GM23248 (cell line): ENCODE measurements at regions not wholly inside any gene's neighbourhood (a gene's known extent, or its start where the extent isn't known, plus 50 kb on each side); places are given as distances from the start of the nearest gene placed in this dataset.
"Not testable (repeated sequence)": the region's sequence is repeated elsewhere in the genome, so short reads cannot be mapped to it uniquely, and the experiment has no call there.

Experiments used
- DNase-seq: peaks from one replicate; pipeline ENCODE4 v3.0.0-alpha.2; 2015
- H2AFZ ChIP-seq: fragments of 200-600 bp; sonication (generic); 2 replicates; pipeline ENCODE4 v1.6.1; 2016; ENCODE audit warnings: antibody characterized with exemption
- H3F3A ChIP-seq: fragments of 200-600 bp; sonication (generic); 2 replicates; pipeline ENCODE4 v1.6.1; 2016; ENCODE audit warnings: mild to moderate bottlenecking, antibody characterized with exemption, mixed run types; ENCODE audit not compliant: insufficient read depth
- H3K27ac ChIP-seq: fragments of 200-600 bp; sonication (generic); 2 replicates; pipeline ENCODE4 v1.5.1; 2016; ENCODE audit warnings: mild to moderate bottlenecking
- H3K27me3 ChIP-seq: fragments of 200-600 bp; sonication (generic); replicated peaks from 2 replicates; pipeline ENCODE4 v1.6.1; 2016; ENCODE audit warnings: mild to moderate bottlenecking; ENCODE audit not compliant: insufficient read depth
- H3K36me3 ChIP-seq: fragments of 200-600 bp; sonication (generic); 2 replicates; pipeline ENCODE4 v1.6.1; 2016; ENCODE audit warnings: low read depth, mild to moderate bottlenecking
- H3K4me1 ChIP-seq: fragments of 200-600 bp; sonication (generic); 2 replicates; pipeline ENCODE4 v1.6.1; 2016; ENCODE audit warnings: mild to moderate bottlenecking; ENCODE audit not compliant: insufficient read depth
- H3K4me2 ChIP-seq: fragments of 200-600 bp; sonication (generic); one replicate; pipeline ENCODE4 v1.6.1; 2016; ENCODE audit warnings: mild to moderate bottlenecking; ENCODE audit not compliant: unreplicated experiment
- H3K4me3 ChIP-seq: fragments of 200-600 bp; sonication (generic); 2 replicates; pipeline ENCODE4 v1.5.1; 2016; ENCODE audit warnings: mild to moderate bottlenecking
- H3K79me2 ChIP-seq: fragments of 200-600 bp; sonication (generic); 2 replicates; pipeline ENCODE4 v1.6.1; 2016; ENCODE audit warnings: mild to moderate bottlenecking; ENCODE audit not compliant: insufficient read depth
- H3K9ac ChIP-seq: fragments of 200-600 bp; sonication (generic); 2 replicates; pipeline ENCODE4 v1.6.1; 2016; ENCODE audit warnings: mild to moderate bottlenecking
- H3K9me2 ChIP-seq: fragments of 200-600 bp; sonication (generic); 2 replicates; pipeline ENCODE4 v1.6.1; 2016; ENCODE audit warnings: mixed run types, mild to moderate bottlenecking, moderate library complexity; ENCODE audit not compliant: insufficient read depth
- H3K9me3 ChIP-seq: fragments of 200-600 bp; sonication (generic); one replicate; pipeline ENCODE4 v1.6.1; 2017; ENCODE audit warnings: low read depth
- H4K20me1 ChIP-seq: fragments of 200-600 bp; sonication (generic); 2 replicates; pipeline ENCODE4 v1.6.0; 2016; ENCODE audit not compliant: insufficient read depth
- EZH2 ChIP-seq: fragments of 200-600 bp; sonication (generic); IDR thresholded peaks from 2 replicates; pipeline ENCODE4 v1.6.1; 2018; ENCODE audit warnings: antibody characterized with exemption, mild to moderate bottlenecking; ENCODE audit not compliant: insufficient read depth, poor library complexity, severe bottlenecking
- EZH2phosphoT487 ChIP-seq: fragments of 200-600 bp; sonication (generic); IDR thresholded peaks from 2 replicates; pipeline ENCODE4 v1.6.1; 2018; ENCODE audit warnings: antibody characterized with exemption, moderate library complexity, mild to moderate bottlenecking, low read depth; ENCODE audit not compliant: insufficient read depth
- WGBS, 2 experiments: methylation state at CpG; one replicate each; pipeline ENCODE4 v1.1.6; 2015 to 2017; ENCODE audit warnings: low lambda C conversion rate in 2 of 2, low coverage in 1 of 2; ENCODE audit errors: missing lambda C conversion rate in 2 of 2; 5-methylcytosine and 5-hydroxymethylcytosine counted together
- in situ Hi-C: fragments of 300-500 bp; cut with MboI; formaldehyde crosslinking; loops from 2 replicates; pipeline ENCODE4 v1.15.0; 2020

DNA sequence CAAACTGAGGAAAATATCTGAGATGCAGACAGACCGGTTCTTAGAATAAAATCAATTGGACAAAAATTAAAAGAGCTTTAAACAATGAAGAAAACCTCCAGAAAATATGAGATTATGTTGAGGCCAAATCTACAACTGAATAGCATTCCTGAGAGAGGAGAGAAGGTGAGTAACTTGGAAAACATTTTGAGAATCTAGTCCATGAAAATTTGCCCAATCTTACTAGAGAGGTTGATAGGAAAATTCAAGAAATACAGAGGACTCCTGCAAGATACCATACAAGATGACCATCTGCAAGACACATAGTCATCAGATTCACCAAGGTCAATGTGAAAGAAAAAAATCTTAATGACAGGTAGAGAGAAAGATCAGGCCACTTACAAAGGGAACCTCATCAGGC, 437.7 kb upstream of the ADGRB3 start:
- Histone ChIP-seq H3K4me2 (no peak overlapping the region), H3K79me2 (no peaks in the 10 kb centered on the region), H4K20me1 (no peaks in the 10 kb centered on the region), H3K27me3 (no peaks in the 10 kb centered on the region), H3K4me1 (no peaks in the 10 kb centered on the region), H3F3A (no peaks in the 10 kb centered on the region), H3K27ac (no peak overlapping the region), H2AFZ (no peak overlapping the region), H3K9me3 (no peaks in the 10 kb centered on the region), H3K4me3 (no peak overlapping the region), H3K9ac (no peak overlapping the region), H3K9me2 (no peaks in the 10 kb centered on the region), H3K36me3 (no peaks in the 10 kb centered on the region)
- TF ChIP-seq EZH2 = no peak
- no peak for TF ChIP-seq EZH2phosphoT487
- 32 to 38% methylated on average over 1 of the region's 1 CpG for WGBS, 2 experiments
- in situ Hi-C loops = no loop called here
- DNase-seq = no peak

DNA sequence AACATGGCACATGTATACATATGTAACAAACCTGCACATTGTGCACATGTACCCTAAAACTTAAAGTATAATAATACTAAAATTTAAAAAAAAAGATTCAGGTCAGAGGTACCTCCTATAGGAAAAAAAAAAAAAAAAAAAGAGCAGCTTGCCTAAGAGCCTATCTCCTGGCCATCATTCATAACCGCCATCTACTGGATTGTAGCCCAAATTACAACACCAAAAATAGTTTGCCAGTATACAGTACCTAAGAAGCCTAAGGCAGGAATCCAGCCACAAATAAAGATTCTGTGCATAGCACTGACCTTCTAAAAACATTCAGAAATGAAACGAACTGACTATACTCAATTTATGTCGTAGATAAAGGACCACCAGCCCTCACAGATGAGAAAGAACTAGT, 438.4 kb upstream of the ADGRB3 start:
- Histone ChIP-seq H3K4me3 (no peak overlapping the region), H3K4me2 (no peak overlapping the region), H3K79me2 (no peaks in the 10 kb centered on the region), H3K9me3 (no peaks in the 10 kb centered on the region), H2AFZ (no peak overlapping the region), H3F3A (no peaks in the 10 kb centered on the region), H4K20me1 (no peaks in the 10 kb centered on the region), H3K36me3 (no peaks in the 10 kb centered on the region), H3K9ac (no peak overlapping the region), H3K27ac (no peak overlapping the region), H3K4me1 (no peaks in the 10 kb centered on the region), H3K9me2 (no peaks in the 10 kb centered on the region), H3K27me3 (no peaks in the 10 kb centered on the region)
- in situ Hi-C loops = no loop called here
- peak; percentile 0 for DNase-seq
- no peak for TF ChIP-seq EZH2phosphoT487
- no peak for TF ChIP-seq EZH2
- 8 to 15% methylated on average over 3 of the region's 3 CpGs for WGBS, 2 experiments

DNA sequence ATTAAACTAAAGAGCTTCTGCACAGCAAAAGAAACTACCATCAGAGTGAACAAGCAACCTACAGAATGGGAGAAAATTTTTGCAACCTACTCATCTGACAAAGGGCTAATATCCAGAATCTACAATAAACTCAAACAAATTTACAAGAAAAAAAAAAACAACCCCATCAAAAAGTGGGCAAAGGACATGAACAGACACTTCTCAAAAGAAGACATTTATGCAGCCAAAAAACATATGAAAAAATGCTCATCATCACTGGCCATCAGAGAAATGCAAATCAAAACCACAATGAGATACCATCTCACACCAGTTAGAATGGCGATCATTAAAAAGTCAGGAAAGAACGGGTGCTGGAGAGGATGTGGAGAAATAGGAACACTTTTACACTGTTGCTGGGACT, 439.3 kb upstream of the ADGRB3 start:
- H3K4me1 ChIP-seq, DNase-seq, H3K27me3 ChIP-seq, H3K4me3 ChIP-seq, H4K20me1 ChIP-seq, H3F3A ChIP-seq, H2AFZ ChIP-seq, H3K9me2 ChIP-seq, H3K27ac ChIP-seq, H3K9me3 ChIP-seq, in situ Hi-C loops, H3K79me2 ChIP-seq, H3K4me2 ChIP-seq, H3K9ac ChIP-seq, H3K36me3 ChIP-seq: not testable (repeated sequence)
- WGBS, 2 experiments = 25 to 33% methylated on average over 2 of the region's 2 CpGs

DNA sequence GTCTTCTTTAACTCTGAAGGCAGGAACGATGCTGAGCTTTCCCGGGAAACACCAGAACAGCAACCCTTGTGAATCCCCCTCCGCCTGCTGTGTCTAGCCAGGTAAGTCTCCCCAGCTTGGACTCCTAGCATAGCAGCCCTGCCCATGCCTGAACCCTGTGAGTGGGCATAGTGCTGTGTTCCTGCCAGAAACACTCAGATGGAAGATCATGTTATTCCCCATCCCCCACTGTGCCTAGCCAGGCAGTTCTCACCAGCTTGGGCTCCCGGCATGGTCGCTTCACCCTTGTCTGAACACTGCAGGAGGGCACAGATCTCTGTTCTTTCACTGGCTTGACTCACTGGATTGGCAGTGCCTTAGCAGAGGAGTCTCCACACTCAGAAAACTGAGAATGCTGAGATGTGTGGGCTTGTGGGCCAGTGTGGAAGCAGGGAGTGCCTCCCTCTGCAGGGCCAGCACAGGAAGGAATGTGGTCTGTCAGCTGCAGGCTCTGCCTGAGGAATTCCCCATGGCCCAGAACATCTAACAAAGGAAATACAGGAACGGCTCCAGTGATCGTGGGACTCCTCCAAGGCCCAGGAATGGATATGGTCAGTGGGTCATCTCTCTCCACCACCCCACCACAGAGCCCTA, 440.1 kb upstream of the ADGRB3 start:
- Histone ChIP-seq H3K9ac (no peak overlapping the region), H2AFZ (no peak overlapping the region), H3F3A (no peaks in the 10 kb centered on the region), H4K20me1 (no peaks in the 10 kb centered on the region), H3K36me3 (no peaks in the 10 kb centered on the region), H3K4me2 (no peak overlapping the region), H3K4me1 (no peaks in the 10 kb centered on the region), H3K4me3 (no peak overlapping the region), H3K79me2 (no peaks in the 10 kb centered on the region), H3K27me3 (no peaks in the 10 kb centered on the region), H3K27ac (no peak overlapping the region), H3K9me3 (no peaks in the 10 kb centered on the region), H3K9me2 (no peaks in the 10 kb centered on the region)
- 22 to 23% methylated on average over 7 of the region's 7 CpGs for WGBS, 2 experiments
- no peak for DNase-seq
- no peak for TF ChIP-seq EZH2
- in situ Hi-C loops = no loop called here

DNA sequence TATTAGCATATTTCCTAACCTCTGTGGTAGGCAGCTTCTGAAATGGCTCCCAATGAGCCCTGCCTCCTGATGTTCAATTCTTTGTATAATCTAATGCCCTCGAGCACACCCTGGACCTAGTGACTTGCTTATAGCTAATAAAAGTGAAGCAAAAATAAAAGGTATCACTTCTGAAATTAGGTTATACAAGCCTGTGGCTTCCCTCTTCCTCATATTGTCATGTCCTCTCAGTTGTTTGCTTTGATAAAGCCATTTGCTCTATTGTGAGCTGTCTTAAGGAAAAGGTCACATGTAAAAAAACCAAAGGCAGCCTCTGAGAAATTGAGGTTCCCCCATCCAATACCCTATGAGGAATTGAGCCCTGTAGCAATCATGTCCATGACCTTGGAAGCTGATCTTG, 442.1 kb upstream of the ADGRB3 start:
- Histone ChIP-seq H3F3A (no peaks in the 10 kb centered on the region), H3K4me3 (no peak overlapping the region), H2AFZ (no peak overlapping the region), H4K20me1 (no peaks in the 10 kb centered on the region), H3K79me2 (no peaks in the 10 kb centered on the region), H3K9me2 (no peaks in the 10 kb centered on the region), H3K9ac (no peak overlapping the region), H3K4me1 (no peaks in the 10 kb centered on the region), H3K36me3 (no peaks in the 10 kb centered on the region), H3K27me3 (no peaks in the 10 kb centered on the region), H3K9me3 (no peaks in the 10 kb centered on the region), H3K27ac (no peak overlapping the region), H3K4me2 (no peak overlapping the region)
- WGBS, 2 experiments = 5 to 14% methylated on average over 1 of the region's 1 CpG
- DNase-seq = no peak
- TF ChIP-seq EZH2phosphoT487 (no peak), EZH2 (no peak)
- in situ Hi-C loops = no loop called here
